Smooth muscle cell (in vitro differentiated cells): ENCODE measurements at regions not wholly inside any gene's neighbourhood (a gene's known extent, or its start where the extent isn't known, plus 50 kb on each side); places are given as distances from the start of the nearest gene placed in this dataset.

ENCODE experiments used
- DNase-seq: peaks from one replicate; lab custom pipeline; 2025; ENCODE audit not compliant: unreplicated experiment; lab: John Stamatoyannopoulos, UW
- H2AFZ ChIP-seq: fragments of 200-600 bp; sonication (generic); 2 replicates; pipeline ENCODE4 v1.6.0; 2016; ENCODE audit warnings: antibody characterized with exemption, low read depth, mild to moderate bottlenecking
- H3F3A ChIP-seq: fragments of 200-600 bp; sonication (generic); 2 replicates; pipeline ENCODE4 v1.6.0; 2017; ENCODE audit warnings: antibody characterized with exemption, low read depth
- H3K27ac ChIP-seq: fragments of 200-600 bp; sonication (generic); 2 replicates; pipeline ENCODE4 v1.5.1; 2016; ENCODE audit warnings: low read depth, mild to moderate bottlenecking
- H3K27me3 ChIP-seq: fragments of 200-600 bp; sonication (generic); 2 replicates; pipeline ENCODE4 v1.6.1; 2016; ENCODE audit warnings: low read depth, mild to moderate bottlenecking
- H3K36me3 ChIP-seq: fragments of 200-600 bp; sonication (generic); 2 replicates; pipeline ENCODE4 v1.5.1; 2016; ENCODE audit warnings: low read depth
- H3K4me1 ChIP-seq: fragments of 200-600 bp; sonication (generic); 2 replicates; pipeline ENCODE4 v1.5.1; 2016; ENCODE audit warnings: low read depth
- H3K4me2 ChIP-seq: fragments of 200-600 bp; sonication (generic); 2 replicates; pipeline ENCODE4 v1.6.0; 2016; ENCODE audit warnings: mild to moderate bottlenecking
- H3K4me3 ChIP-seq: fragments of 200-600 bp; sonication (generic); 2 replicates; pipeline ENCODE4 v1.5.1; 2016; ENCODE audit warnings: mild to moderate bottlenecking
- H3K79me2 ChIP-seq: fragments of 200-600 bp; sonication (generic); 2 replicates; pipeline ENCODE4 v1.6.0; 2016; ENCODE audit warnings: low read depth, mild to moderate bottlenecking
- H3K9ac ChIP-seq: fragments of 200-600 bp; sonication (generic); 2 replicates; pipeline ENCODE4 v1.6.0; 2016; ENCODE audit warnings: low read depth
- H3K9me3 ChIP-seq: fragments of 200-600 bp; sonication (generic); replicated peaks from 2 replicates; pipeline ENCODE4 v1.5.1; 2016; ENCODE audit warnings: low read depth
- H4K20me1 ChIP-seq: fragments of 200-600 bp; sonication (generic); 2 replicates; pipeline ENCODE4 v1.6.0; 2016; ENCODE audit warnings: low read depth
- CTCF ChIP-seq: fragments of 200-600 bp; sonication (generic); IDR thresholded peaks from 2 replicates; pipeline ENCODE4 v1.5.1; 2017; ENCODE audit warnings: borderline replicate concordance, mild to moderate bottlenecking, antibody characterized with exemption; ENCODE audit not compliant: insufficient read depth, poor library complexity, severe bottlenecking
- WGBS: methylation state at CpG from one replicate; pipeline ENCODE4 v1.1.7; 2016; ENCODE audit warnings: low lambda C conversion rate; 5-methylcytosine and 5-hydroxymethylcytosine counted together

- peaks cover 26% of the 10 kb centered on the region for H3F3A ChIP-seq
- H3K9me3 ChIP-seq = no peaks in the 10 kb centered on the region
- H3K27me3 ChIP-seq = no peaks in the 10 kb centered on the region
- H3K4me1 ChIP-seq = no peaks in the 10 kb centered on the region
- 91% methylated on average over 1 of the region's 1 CpG for WGBS
- no peak for DNase-seq
- H3K36me3 ChIP-seq = no peaks in the 10 kb centered on the region
- H3K27ac ChIP-seq = no peak overlapping the region
- TF ChIP-seq CTCF = no peak
- H3K4me2 ChIP-seq = no peak overlapping the region
- no peak overlapping the region for H3K9ac ChIP-seq
- H4K20me1 ChIP-seq = no peaks in the 10 kb centered on the region
- H3K4me3 ChIP-seq = no peak overlapping the region
- no peak overlapping the region for H2AFZ ChIP-seq
- no peaks in the 10 kb centered on the region for H3K79me2 ChIP-seq
Measured at GRCh38 chr7:24505968-24506367, 67.3 kb upstream of the PALS2 start.

GRCh38 chr7:24508316-24508715 lies 64.9 kb upstream of the PALS2 start:
- no peaks in the 10 kb centered on the region for H3K27me3 ChIP-seq
- H3K4me3 ChIP-seq = no peak overlapping the region
- no peak overlapping the region for H2AFZ ChIP-seq
- H3K9ac ChIP-seq = no peak overlapping the region
- H4K20me1 ChIP-seq = no peaks in the 10 kb centered on the region
- no peaks in the 10 kb centered on the region for H3K79me2 ChIP-seq
- no peaks in the 10 kb centered on the region for H3K36me3 ChIP-seq
- DNase-seq = no peak
- no peak for TF ChIP-seq CTCF
- H3K27ac ChIP-seq = no peak overlapping the region
- H3F3A ChIP-seq = peaks cover 7% of the 10 kb centered on the region
- H3K4me2 ChIP-seq = no peak overlapping the region
- H3K4me1 ChIP-seq = no peaks in the 10 kb centered on the region
- H3K9me3 ChIP-seq = no peaks in the 10 kb centered on the region
- 67% methylated on average over 4 of the region's 4 CpGs for WGBS

GRCh38 chr7:24510759-24511158 lies 62.5 kb upstream of the PALS2 start:
- H3K9ac ChIP-seq = no peak overlapping the region
- H3K79me2 ChIP-seq = no peaks in the 10 kb centered on the region
- no peak overlapping the region for H3K4me2 ChIP-seq
- H2AFZ ChIP-seq = no peak overlapping the region
- no peak overlapping the region for H3K4me3 ChIP-seq
- H3F3A ChIP-seq = no peaks in the 10 kb centered on the region
- no peaks in the 10 kb centered on the region for H3K9me3 ChIP-seq
- TF ChIP-seq CTCF = no peak
- no peaks in the 10 kb centered on the region for H3K27me3 ChIP-seq
- no peaks in the 10 kb centered on the region for H3K4me1 ChIP-seq
- H4K20me1 ChIP-seq = no peaks in the 10 kb centered on the region
- H3K36me3 ChIP-seq = no peaks in the 10 kb centered on the region
- H3K27ac ChIP-seq = no peak overlapping the region
- DNase-seq = no peak
- WGBS = 41% methylated on average over 2 of the region's 2 CpGs

- no peaks in the 10 kb centered on the region for H3F3A ChIP-seq
- no peak for TF ChIP-seq CTCF
- no peak overlapping the region for H3K9ac ChIP-seq
- no peak overlapping the region for H3K4me3 ChIP-seq
- no peak overlapping the region for H2AFZ ChIP-seq
- WGBS = 94% methylated on average over 1 of the region's 1 CpG
- no peaks in the 10 kb centered on the region for H4K20me1 ChIP-seq
- no peaks in the 10 kb centered on the region for H3K9me3 ChIP-seq
- H3K36me3 ChIP-seq = no peaks in the 10 kb centered on the region
- no peak overlapping the region for H3K27ac ChIP-seq
- H3K4me1 ChIP-seq = no peaks in the 10 kb centered on the region
- H3K27me3 ChIP-seq = no peaks in the 10 kb centered on the region
- H3K79me2 ChIP-seq = no peaks in the 10 kb centered on the region
- DNase-seq = no peak
- H3K4me2 ChIP-seq = no peak overlapping the region
Measured at GRCh38 chr7:24517166-24517565, 56.1 kb upstream of the PALS2 start.
